Activated CD8-positive, alpha-beta memory T cell treated with anti-CD3 and anti-CD28 coated beads, Interleukin-2, amount 50 U/mL, for 24 hours (primary cell): ENCODE measurements at regions not wholly inside any gene's neighbourhood (a gene's known extent, or its start where the extent isn't known, plus 50 kb on each side); places are given as distances from the start of the nearest gene placed in this dataset.

Experiments used
- DNase-seq: peaks from one replicate; pipeline ENCODE4 v3.0.0-alpha.2; 2020; ENCODE audit errors: extremely low read depth

DNA sequence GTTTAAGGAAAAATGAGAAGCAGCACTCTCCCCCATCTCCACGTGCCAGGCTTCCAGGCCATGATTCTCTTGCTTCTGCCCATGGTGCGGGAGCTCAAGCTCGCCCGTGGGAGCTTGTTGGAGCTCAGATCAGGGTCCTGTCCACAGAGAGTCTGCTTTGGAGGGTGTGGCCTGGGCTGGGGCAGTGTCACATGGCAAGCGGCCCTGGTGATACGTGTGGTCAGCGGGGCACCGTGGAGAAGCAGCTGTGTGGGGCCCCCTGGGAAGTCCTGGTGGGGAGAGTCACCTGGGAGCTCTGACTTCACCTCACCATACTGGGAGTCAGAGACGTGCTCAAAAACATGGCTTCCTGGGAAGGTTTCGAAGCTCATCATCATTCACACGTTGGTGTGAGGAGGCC, 275.3 kb downstream of the GADD45G start:
- no peak for DNase-seq

DNA sequence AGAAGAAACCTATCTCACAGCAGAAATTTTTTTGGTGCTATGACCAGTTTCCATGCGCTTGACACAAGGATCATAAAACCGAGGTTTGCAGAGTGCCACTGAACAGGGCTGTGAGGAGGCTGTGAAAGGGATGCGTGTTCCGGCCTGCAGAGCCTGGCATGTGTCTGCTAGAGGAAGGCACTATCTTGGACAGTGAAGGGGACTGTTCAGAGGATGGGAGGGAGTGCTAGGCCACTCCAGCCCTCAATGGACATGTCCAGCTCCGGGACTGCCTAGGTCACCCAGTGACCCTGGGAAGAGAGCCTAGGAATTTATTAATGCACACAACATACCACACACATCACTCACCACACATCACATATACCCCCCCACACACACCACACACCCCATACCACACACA, 275.9 kb downstream of the GADD45G start:
- DNase-seq, result no peak

DNA sequence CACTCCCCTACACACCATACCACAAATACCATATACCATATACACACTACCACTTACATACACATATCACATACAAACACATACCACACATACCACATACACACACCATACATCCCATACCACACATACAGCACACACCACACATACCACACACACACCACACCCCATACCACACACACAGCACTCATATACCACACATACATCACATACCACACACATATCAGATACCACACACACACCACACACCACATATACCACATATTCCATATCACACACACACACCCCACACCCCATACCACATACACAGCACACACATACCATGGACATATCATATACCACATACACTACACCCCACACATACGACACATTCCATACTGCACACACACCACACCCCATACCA, 276.6 kb downstream of the GADD45G start:
- no peak for DNase-seq

DNA sequence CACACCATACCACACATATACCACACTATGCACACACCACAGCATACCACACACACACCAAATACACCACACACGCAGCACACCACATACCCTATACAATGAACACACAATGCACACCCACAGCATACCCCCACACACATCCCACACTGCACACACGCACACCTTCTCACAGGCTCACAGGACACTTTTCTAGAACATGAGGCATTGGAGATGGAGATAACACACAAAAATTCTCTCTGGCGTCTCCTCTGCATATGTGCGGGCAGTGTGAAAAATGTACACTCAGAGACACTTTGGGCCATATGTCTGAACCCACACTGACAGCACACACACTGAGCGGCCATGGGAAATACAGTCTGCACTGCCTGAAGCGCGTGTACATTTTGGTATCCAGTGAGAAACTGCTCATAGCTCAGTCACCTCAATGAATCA, 278.1 kb downstream of the GADD45G start:
- no peak for DNase-seq

DNA sequence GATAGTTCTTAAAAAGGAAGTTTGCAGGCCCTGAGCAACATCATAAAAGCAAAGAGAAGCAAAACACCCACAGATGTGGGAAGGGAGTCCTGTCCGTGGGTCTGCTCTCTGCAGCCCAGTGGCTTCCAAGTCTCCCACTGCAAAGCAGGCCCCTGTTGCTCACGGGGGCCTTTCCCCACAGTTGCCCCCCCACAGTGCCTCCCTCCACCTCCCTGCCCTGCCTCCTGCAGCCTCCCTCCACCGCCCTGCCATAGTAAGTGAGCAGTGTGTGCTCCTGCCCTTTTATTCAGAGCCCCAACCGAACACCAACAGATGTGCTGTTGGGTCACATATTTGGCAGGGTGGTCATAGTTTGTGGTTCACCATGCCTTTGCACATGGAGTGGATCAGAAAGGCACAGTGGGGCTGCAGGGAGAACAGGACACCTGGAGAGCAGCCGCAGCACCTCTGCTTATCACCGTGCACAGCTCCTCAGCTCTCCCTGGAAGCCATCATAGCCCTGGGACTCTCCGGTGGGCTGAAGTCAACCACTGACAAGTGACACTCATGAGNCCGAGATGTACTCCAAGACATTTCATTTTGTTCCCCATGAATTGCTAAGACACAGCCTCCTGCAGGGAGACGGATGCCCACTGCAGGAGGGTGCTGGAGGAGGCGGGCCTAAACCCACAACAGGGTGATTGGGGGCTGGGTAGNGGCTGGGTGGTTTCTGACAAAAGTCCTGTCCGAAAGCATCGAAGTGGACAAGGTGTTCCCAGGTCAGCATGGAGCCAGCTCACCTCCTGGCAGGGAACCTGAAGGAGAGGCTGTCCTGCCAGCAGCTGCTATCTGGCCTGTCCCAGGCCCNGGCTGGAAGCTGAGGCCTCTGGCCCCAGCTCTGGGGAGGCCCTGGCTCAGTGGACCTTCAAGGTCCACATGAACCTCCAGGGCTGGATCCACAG, 278.9 kb downstream of the GADD45G start:
- DNase-seq, result no peak

DNA sequence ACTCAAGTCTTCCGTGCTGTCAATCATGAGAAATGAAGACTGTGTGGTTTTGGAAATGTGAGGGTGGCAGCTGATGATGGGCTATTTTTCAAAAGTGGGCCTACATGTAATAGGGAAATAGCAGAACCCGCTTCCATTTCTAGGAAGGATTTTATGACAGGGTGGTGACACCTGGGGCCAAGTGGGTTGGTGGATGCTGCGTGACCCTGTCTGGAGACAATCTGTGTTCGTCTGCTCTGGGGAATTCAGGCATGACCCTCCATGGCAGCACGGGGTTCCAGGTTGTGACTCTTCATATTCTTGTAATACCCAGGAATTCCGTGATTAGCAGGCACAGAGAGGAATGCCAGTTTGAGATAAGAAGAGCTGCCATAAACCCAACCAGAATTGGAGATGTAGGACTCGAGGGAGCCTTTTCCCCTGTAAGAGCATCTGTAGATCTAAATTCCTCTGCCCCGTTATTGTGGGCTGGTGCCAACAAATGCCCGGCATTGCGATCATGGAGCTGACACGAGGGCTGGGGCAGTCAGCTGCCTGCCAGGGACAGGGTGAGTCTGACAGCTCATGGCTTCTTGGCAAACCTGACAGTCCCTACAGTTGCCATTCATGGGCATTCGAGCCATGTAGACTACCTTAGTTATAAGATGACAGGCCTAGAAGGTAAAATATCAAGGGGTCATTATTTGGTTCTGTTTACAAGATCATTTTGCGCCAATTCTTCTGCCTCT, 279.7 kb downstream of the GADD45G start:
- DNase-seq, result no peak

DNA sequence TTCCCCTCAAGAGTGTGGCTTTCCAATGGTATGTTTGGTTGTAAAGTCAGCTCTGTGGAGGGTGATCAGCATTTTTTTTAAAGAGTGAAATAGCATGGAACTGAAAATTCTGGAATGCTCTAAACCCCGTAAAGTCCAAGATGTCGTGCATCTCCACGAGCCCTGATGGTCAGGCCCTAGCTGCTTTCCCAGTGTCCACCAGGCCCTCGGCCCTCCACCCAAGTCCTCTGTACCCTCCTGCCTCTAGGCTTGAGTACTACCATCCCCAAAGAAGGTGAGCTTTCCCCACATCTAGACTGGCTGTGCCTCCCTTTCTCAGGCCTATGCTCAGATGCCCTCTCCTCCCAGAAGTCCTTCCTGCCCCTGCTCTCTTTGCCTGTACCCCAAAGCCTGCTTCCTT, 280.3 kb downstream of the GADD45G start:
- DNase-seq, result no peak

DNA sequence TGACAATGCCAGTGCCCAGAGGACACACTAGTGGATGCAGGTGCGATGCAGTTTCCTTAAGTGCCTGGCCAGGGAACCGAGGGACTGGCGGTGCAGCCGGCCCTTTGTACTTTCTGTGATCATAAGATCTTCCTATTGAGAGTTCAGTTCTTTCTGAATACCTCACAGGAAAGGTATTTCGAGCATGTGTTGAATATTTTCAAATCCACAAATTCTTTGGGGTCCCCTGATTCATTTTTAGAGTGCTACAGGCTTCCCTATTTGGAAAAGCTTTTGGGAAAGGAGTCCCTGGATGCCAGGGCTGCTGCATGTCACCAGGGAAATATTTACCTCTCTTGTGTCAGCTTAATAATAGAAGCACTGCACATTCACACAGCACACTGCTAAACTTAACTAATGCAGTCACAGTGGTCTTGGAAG, 281.5 kb downstream of the GADD45G start:
- DNase-seq, result no peak

DNA sequence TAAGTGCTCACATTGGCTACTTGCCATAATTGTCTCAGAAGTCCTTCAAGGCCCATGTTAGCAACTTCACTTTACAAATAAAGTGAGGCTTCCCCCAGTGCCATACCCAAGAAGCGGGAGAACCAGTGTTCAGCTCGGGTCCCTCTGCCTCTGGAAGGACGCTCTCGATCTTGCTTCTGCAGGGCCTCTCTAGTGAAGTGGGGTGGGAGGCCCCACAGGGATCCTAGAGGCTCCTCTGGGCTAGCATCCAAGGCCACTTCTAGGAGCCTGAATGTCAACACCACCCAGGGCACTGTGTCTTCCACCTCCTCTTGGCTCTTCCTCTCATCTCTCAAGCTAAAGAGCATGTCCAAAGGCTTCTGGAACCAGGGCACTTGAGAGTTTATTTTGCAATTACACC, 282.5 kb downstream of the GADD45G start:
- no peak for DNase-seq

DNA sequence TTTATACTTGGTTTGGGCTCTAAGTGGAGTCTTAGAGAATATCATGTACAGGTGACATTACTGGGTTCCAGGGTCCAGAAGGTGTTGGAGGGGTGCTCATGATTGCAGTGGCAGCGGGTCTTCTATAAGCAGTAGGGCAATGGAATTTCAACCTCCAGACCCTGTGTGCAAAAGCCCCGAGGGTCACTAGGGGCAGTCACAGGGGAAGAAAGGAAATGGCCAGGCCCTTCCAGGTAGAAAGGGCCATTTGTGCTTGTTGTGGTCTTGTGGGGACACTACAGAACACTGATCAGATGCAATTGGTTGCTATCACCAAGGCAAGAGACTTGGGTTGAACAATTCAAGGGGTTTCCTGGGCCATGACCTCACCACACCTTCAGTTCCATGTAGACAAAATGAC, 283.4 kb downstream of the GADD45G start:
- DNase-seq, result no peak

DNA sequence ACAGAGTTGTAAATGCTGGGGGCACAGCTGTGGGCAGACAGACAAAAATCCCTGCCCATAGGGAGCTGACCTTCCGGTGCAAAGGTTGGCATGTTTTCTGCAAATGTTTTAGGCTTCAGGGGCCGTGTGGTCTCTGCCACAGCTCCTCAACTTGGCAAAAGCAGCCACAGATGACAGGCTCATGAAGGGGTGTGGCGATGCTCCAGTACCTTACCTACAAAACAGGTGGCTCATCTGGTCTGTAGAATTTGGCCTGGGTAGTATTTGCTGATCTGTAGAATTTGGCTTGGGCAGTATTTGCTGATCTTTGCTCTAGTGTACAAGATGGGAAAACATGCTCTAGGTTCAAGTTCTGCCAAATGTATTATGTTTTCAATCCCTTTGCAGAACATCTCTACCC, 283.9 kb downstream of the GADD45G start:
- no peak for DNase-seq

DNA sequence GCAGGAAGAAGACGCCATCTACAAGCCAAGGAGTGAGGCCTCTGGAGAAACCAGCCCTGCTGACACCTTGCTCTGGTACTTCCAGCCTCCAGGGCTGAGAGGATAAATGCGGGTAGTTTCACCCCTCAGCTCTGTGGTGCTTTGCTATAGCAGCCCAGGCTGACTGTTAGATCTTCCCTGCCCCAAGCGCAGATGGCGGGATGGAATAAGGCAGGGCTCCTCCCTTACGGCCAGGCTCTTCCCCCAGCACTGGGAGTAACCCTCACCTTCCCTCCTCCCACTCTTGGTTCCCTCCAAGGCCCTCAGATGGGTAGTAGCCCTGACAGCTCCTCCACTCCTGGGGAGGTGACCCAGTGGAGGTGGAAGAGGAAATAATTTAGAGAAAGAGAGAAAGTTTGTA, 285.1 kb downstream of the GADD45G start:
- DNase-seq, result no peak

DNA sequence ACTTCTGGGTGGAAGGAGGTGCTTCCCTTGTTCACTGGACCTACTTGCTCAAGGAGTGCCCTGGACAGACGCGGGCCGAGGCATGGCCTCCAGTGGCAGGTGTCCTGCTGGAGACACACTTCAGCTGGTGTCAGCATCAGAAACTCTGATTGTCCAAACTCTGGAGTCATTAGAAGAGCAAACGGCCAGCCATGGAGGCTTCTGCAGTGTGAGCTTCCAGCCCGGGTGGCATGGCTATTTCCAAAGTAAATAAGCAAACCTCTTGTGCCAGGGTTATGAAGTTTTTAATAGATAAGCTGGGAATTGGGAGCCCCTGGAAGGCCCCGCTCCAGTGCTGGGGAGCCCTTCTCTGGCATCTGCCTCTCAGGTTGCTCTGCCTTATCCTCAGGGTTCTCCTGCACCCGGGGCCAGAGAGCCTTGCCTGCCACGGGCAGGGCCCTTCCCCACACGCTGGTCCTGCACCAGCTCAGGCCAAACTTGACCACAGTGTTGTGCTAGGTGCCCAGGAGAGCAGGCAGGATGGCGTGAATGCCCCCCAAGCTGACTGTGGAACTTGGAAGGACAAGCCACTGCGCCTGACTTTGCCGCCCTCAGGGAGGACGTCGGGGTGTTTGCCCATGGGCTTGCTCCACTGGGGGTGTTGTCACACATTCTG, 285.6 kb downstream of the GADD45G start:
- no peak for DNase-seq

DNA sequence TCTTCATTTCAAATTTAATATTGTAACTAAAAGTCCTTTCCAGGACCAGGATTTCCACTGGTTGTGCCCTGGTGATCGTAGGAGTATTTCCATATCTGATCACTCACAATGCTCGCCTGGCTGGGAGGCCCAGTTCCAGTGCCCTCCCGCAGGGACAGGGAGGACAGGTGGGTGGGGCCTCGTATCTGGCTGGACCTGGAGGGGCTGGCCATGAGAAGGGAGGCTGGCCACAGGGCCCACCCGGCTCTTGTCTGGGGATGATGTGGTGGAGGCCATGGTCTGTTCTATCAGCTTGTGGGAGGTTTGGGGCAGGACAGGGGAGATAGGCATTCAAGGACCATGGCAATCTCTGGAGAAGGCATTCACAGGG, 286.4 kb downstream of the GADD45G start:
- DNase-seq, result no peak

DNA sequence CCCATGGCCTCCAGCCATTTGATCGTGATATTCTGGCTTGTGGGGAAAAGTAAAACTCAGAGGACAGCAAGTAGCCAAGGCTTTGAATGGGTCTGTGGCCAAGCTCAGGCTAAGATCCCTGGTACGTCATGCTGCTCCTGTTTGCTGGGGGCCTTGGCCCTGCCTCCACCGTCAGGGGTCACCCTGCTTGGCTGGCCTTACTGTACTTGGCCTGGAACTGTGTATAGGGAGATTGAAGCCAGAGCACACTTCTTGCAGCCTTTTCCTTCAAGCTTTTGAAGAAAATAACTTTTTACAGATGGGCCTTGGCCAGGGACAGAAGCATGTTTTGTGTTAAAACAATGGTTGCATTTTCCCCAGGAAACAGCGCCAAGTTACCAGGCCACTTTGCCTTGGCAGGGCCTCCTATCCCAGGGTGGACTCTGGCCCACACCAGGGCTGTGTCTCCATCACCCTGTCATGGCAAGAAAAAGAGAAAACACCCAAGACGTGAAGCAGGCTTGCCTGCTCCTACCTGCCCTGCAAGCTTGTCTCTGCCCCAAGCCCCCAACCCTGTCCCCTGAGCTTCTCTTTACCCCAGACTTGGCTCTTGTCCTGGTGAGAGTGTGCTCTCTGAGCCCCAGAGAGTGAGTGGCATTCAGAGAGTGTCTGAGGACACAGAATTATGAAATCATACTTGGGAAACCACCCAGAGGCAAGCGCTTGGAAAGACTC, 286.9 kb downstream of the GADD45G start:
- DNase-seq, result no peak

DNA sequence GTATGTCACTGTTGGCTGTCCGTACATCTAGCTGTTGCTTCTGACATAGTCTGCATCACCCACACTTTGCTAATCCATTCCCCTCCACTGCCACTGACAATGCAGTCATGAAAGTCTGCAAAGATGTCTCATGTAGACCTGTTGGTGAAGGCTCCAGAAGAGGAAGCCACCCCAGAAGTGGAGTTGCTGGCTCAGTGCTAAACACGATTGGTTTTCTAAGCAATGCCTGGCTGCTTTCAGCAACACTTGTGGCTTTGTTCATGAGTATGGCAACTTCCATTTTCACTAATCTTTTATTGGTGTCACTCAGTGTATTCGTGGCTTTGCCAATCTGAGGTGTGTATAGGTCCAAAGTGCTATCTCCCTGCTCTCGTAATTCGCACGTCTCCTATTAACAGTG, 288.1 kb downstream of the GADD45G start:
- no peak for DNase-seq

DNA sequence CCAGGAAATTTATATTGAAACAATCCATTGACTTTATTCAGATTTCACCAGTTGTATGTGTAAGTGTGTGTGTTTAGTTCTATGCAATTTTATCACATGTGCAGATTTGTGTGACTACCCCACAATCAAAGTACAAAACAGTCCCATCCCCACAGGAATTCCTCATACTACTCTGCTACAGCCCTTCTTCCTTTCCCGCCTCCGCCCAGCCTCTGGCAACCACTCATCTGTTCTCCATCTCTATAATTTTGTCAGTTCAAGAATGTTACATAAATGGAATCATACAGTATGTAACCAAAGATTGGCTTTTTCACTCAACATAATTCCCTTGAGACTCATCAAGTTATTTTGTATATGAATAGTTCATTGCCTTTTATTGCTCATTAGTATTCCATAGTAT, 289.1 kb downstream of the GADD45G start:
- DNase-seq, result no peak

DNA sequence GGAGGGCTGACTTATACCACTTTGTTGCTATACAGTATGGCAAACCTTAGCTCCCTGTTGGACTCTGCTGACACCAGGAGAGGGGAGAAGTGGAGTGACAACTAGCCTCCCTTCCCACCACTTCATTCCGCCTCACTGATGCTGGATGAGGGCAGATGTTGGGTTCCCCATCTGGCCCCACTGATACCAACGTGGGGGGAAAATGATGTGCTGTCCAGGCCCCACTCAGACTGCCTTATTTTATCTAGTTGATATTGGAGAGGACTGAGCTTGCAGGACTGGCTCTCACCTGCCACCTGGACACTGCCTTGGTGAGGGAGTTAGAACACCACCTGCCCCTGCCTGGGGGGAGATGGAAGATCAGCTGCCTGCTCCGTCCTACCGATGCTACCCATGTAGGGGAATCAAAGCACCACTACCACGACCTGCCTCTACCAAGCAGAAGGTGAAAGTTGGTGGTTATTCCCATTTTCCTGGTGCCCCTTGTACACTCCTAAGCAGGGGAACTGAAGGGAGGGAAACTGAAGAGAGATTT, 292.1 kb downstream of the GADD45G start:
- DNase-seq, result no peak

DNA sequence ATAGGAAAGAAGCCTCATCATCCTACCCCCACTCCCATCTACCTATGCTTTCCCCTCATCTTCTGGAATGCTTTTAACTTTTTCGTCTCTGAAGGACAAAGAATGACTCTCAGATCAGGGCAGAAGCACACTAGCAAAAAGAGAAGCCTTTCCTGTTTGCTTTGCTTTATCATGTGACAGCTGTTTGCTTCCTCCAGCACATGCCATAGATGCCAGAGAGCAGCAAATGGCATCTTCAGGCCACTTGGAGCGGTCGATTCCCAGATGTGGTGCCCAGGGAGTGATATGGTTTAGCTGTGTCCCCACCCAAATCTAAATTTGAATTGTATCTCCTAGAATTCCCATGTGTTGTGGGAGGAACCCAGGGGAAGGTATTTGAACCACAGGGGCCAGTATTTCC, 294.8 kb downstream of the GADD45G start:
- DNase-seq, result no peak

DNA sequence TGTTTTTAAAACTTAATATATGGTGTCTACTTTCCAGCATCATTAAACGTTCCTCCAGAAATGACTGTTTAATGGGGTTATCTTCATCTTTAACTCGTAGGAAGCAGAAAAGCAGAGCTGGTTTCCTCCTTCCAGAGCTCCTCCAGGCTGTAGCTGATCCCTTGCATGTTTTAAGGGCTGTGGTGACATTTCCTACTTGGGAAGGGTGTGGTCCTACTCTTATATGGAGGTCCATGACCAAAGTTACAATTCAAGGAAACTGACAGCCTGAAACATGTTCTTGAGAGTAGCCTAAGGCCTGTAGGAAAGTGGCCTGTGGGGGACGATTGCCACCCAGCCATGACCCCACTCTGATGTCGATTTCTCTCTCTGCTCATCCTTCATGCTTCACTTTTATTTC, 297.1 kb downstream of the GADD45G start:
- no peak for DNase-seq

DNA sequence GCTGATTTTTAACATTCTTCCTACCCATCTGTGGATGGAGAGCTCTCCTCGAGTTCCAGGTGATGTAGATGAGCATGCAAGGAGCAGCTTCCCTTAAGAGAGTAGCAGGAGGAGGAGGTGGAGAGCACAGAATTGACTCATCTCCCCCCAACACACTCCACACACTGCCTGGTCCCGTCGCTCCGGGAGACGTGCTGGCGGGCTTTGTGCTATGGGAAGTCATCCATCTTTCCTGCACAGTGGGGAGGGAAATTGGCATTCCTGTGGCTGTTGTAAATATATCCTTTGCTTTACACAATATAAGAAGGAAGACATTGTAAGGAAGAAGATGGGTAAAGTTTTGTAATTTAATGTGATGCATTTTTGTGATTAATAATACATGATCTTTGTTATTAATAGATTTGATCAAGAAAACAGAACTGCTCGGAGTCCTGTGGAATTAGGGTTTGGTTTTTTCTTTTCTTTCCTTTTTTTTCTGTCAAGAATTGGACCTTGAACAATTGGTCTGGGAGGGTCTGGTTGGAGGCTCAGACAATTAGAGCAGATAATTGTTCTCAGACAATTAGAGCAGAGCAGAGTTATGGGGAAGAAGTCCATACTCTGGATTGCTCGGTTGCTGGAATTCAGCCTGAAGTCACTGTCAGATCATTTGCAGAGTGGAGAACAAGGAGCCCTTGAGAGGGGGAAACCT, 297.8 kb downstream of the GADD45G start:
- no peak for DNase-seq
